ENCODE measurements at regions not wholly inside any gene's neighbourhood (a gene's known extent, or its start where the extent isn't known, plus 50 kb on each side); places are given as distances from the start of the nearest gene placed in this dataset.

- TF ChIP-seq CTCF (IDR thresholded peaks at IDR 0.05) (no peak), POLR2A (IDR thresholded peaks at IDR 0.05) (no peak), POLR2AphosphoS5 (IDR thresholded peaks at IDR 0.05) (no peak)
- Histone ChIP-seq H3K27ac (no peak overlapping the region), H3K27me3 (no peaks in the 10 kb centered on the region), H3K36me3 (no peaks in the 10 kb centered on the region), H3K4me3 (no peak overlapping the region), H3K4me1 (peaks cover 0 to 6% of the 10 kb centered on the region in 2 donors), H3K9me3 (no peaks in the 10 kb centered on the region)
- DNase-seq (ENCODE audit: low spot score in 2 of 2) = no peak
- intact Hi-C loops (cut with DNase I; ENCODE audit: low total_unique reads) = no loop called here
These were observed 294.8 kb downstream of the HS3ST3B1 start for GRCh38 chr17:14595656-14596055.

- Histone ChIP-seq H3K27me3 (no peaks in the 10 kb centered on the region), H3K36me3 (no peaks in the 10 kb centered on the region), H3K9me3 (no peaks in the 10 kb centered on the region), H3K4me3 (no peak overlapping the region), H3K4me1 (peaks cover 0 to 6% of the 10 kb centered on the region in 2 donors), H3K27ac (no peak overlapping the region)
- TF ChIP-seq POLR2AphosphoS5 (IDR thresholded peaks at IDR 0.05) (no peak), CTCF (IDR thresholded peaks at IDR 0.05) (no peak), POLR2A (IDR thresholded peaks at IDR 0.05) (no peak)
- intact Hi-C loops (cut with DNase I; ENCODE audit: low total_unique reads) = no loop called here
- no peak for DNase-seq (ENCODE audit: low spot score in 2 of 2)
These were observed 293.8 kb downstream of the HS3ST3B1 start for GRCh38 chr17:14594690-14595089.

DNA sequence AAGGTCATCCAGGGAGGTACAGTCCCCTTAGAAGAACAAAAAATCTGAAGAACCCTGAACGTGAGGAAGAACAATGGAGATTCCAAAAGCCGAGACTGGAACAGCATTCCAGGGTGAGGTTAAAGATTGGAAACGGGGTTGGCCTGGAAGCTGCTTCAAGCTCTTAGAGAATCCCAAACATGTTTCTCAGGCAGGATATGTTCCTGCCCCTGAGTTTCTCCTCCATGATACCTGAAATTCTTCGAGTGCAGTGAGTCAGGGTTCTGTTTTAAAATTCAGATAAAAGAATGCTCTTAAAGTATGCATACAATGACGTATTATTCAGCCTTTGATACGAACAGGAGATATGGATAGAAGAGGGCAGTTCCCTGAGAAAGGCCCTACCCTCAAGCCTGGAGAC, 293.1 kb downstream of the HS3ST3B1 start:
- TF ChIP-seq POLR2AphosphoS5 (IDR thresholded peaks at IDR 0.05) (no peak), POLR2A (IDR thresholded peaks at IDR 0.05) (no peak), CTCF (IDR thresholded peaks at IDR 0.05) (no peak)
- DNase-seq (ENCODE audit: low spot score in 2 of 2) = no peak

DNA sequence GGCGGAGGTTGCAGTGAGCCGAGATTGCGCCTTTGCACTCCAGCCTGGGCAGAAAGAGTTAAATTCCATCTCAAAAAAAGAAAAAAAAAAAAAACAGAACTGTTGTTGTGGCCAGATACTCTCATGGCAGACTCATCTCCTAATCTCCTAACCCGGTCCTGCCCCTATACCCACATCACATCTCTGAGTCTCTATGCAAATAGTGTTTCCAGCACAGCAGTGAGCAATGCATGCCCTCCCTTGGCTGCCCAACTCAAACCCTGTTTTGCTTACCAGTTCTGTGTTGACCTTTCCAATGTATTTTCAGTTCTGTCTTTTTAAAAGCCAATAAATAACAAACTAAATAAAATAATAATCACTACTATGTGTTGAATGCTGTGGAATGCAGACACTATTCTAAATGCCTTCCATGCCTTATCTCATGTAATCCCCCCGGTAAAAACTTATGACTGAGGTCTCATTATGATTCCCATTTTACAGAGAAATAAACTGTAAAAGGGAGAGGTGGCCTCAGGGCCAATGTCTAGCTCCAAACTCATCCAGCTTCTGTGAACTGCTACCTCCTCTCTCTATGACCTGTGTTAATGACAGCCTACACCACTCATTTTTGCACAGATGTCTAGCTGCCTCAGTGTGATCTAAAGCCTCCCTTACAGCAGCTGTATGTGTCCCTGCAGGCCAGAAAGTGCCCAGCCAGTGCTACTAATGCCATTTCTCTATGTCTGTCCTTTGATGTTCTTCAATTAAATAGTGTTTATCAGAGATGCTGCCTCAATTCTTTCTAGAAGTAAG, 289.8 kb downstream of the HS3ST3B1 start:
- intact Hi-C loops (cut with DNase I; ENCODE audit: low total_unique reads) = no loop called here
- TF ChIP-seq CTCF (IDR thresholded peaks at IDR 0.05) (no peak), POLR2A (IDR thresholded peaks at IDR 0.05) (no peak), POLR2AphosphoS5 (IDR thresholded peaks at IDR 0.05) (no peak)
- H3K27ac ChIP-seq = no peak overlapping the region
- no peaks in the 10 kb centered on the region for H3K9me3 ChIP-seq
- H3K27me3 ChIP-seq = no peaks in the 10 kb centered on the region
- H3K36me3 ChIP-seq = no peaks in the 10 kb centered on the region
- no peak overlapping the region for H3K4me3 ChIP-seq
- H3K4me1 ChIP-seq = peaks cover 0 to 6% of the 10 kb centered on the region in 2 donors
- DNase-seq (ENCODE audit: low spot score in 2 of 2) = no peak

More for the DNA sequence above, 293.1 kb downstream of the HS3ST3B1 start:
- no peak overlapping the region for H3K4me3 ChIP-seq
- intact Hi-C loops (cut with DNase I; ENCODE audit: low total_unique reads) = no loop called here
- no peaks in the 10 kb centered on the region for H3K27me3 ChIP-seq
- no peak overlapping the region for H3K27ac ChIP-seq
- no peaks in the 10 kb centered on the region for H3K36me3 ChIP-seq
- H3K9me3 ChIP-seq = no peaks in the 10 kb centered on the region
- H3K4me1 ChIP-seq = peaks cover 0 to 6% of the 10 kb centered on the region in 2 donors

- Histone ChIP-seq H3K9me3 (no peaks in the 10 kb centered on the region), H3K4me1 (no peaks in the 10 kb centered on the region), H3K27me3 (no peaks in the 10 kb centered on the region), H3K27ac (no peak overlapping the region), H3K36me3 (no peaks in the 10 kb centered on the region), H3K4me3 (no peak overlapping the region)
- no peak for DNase-seq (ENCODE audit: low spot score in 2 of 2)
- intact Hi-C loops (cut with DNase I; ENCODE audit: low total_unique reads) = no loop called here
- no peak for TF ChIP-seq POLR2A (IDR thresholded peaks at IDR 0.05)
- no peak for TF ChIP-seq CTCF (IDR thresholded peaks at IDR 0.05)
These were observed 284.2 kb downstream of the HS3ST3B1 start for GRCh38 chr17:14585099-14585498.

Data from breast epithelium (tissue), 4 donors.